Activated CD4-positive, alpha-beta T cell treated with anti-CD3 and anti-CD28 coated beads, Interleukin-2, amount 50 U/mL, for 48 hours (primary cell): ENCODE measurements at regions not wholly inside any gene's neighbourhood (a gene's known extent, or its start where the extent isn't known, plus 50 kb on each side); places are given as distances from the start of the nearest gene placed in this dataset.
"Not testable (repeated sequence)": the region's sequence is repeated elsewhere in the genome, so short reads cannot be mapped to it uniquely, and the experiment has no call there.

Source experiments
- DNase-seq, 2 experiments: peaks; one replicate each; pipeline ENCODE4 v3.0.0-alpha.2; 2020

- DNase-seq, result no peak
These were observed 296.1 kb downstream of the RPLP1 start for GRCh38 chr15:69748576-69749185.

GRCh38 chr15:69749274-69749673 is 296.7 kb downstream of the RPLP1 start:
- no peak for DNase-seq

- DNase-seq, result no peak
These were observed 297.2 kb downstream of the RPLP1 start for GRCh38 chr15:69749797-69750196.

- DNase-seq, result no peak
These were observed 297.6 kb downstream of the RPLP1 start for GRCh38 chr15:69750253-69750652.

DNA sequence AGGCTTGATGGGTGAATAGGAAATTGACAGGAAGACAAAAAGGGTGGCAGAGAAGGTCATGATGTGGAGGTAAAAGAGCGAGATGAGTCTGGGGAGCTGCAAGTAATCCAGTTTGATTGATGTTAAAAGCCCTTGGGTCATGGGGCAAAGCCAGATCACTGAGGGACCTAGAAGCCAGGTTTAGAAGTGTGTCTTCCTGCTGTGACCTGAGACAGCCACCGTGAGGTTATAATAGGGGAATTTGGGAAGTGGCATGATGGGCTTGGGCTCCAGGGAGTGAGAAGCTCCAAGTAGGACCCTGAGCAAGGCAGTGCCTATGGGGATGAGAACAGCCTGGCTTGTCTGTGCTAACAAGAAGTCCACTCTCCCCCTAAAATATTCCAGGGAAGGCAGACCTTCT is 298.5 kb downstream of the RPLP1 start:
- no peak for DNase-seq

- no peak for DNase-seq
These were observed 298.9 kb downstream of the RPLP1 start for GRCh38 chr15:69751566-69751965.

DNA sequence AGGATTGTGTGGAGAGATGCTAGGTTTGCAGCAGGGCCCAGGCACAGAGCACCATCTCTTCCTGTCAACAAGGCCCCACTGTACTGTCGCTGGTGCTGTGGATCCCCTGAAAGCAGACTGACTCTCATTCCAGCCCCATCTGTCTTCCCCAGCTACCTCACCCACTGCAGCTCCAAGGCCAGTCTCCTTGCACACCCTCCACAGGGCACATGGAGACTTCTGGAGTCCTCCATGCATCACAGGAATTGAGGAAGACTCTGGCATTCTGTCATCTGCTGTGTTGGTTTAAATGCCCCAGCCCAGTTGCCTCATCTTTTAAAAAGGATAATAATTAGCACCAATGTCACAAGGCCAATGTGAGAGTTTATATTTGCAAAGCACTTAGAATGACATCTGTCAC is 301.2 kb downstream of the RPLP1 start:
- DNase-seq, result no peak

- no peak for DNase-seq
These were observed 301.7 kb downstream of the RPLP1 start for GRCh38 chr15:69754313-69754712.

DNA sequence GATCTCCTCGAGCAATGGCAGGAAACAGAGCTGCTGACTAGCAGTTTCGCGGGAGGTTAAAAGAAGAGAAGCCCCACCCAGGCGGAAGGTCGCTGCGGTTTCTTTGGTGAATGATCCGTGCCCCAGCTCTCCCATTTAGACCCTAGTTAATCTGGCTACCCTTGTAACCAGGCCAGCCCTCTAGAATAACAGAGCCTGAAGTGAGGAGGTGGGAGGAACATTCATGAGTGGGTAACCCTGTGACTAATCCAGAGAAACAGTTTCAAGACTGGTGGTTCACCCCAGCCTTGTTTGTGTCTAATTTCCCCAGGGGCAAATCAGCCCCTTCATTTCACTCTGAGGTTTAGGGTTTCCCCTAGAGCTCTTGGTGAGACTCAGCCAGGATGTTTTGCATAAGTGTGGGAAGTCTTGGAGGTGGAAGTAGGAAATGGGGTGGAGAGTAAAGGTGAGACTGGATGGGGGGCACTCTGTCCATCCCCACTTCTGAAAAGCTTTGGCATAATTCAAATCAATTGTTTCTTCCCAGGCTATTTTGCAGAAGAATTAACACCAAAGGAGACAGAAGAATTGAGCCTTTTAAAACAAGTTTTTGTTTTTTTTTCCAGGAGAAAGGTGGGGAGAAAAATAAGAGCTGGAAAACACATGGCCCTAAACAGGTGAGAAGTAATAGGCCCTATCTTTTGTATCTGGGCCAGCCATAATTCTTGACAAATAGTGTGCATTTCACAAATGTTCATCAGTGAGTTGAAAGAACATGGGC is 303.1 kb downstream of the RPLP1 start:
- peak; percentile 78 to 87 for DNase-seq

DNA sequence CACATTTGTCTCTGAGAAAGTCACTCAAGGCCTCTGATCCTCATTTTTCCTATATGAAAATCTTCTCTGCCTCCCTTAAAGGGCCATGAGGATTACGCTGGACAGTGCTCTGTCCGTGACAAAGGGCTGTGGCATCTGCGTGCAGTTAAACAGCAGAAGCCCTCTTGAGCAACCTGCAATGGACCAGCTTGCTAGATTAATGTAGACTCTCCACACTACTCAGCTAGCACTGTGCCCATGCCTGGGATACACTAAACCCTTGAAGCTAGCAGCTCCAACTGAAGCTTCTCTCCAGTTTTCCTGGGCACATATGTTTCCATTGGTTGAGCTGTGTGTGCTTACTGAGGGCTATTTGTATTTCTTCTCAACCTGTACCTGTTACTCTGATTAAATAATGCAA is 303.8 kb downstream of the RPLP1 start:
- DNase-seq, result no peak

DNA sequence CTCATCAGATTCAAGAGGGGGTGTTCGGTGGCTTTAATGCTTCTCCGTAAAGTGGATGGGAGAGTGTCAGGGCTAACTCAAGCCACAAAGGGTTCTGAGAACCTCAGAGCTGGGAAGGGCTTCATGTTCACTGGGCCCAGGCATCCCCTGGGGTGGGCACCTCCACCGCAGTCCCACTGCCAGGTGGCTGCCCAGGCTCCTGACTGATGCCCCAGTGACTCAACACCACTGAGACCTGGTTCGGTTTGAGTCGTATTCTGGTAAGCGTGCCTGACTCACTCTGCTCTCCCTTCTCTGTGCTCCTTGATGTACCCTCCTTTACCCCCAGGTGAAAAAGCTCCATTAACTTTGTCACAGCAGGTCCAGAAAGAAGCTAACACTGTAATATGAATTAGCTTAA is 304.6 kb downstream of the RPLP1 start:
- DNase-seq, result peak; percentile 72 to 81

GRCh38 chr15:69758291-69758771 is 305.7 kb downstream of the RPLP1 start:
- no peak for DNase-seq

GRCh38 chr15:69758810-69759790 is 306.5 kb downstream of the RPLP1 start:
- peak; percentile 83 to 88 for DNase-seq

DNA sequence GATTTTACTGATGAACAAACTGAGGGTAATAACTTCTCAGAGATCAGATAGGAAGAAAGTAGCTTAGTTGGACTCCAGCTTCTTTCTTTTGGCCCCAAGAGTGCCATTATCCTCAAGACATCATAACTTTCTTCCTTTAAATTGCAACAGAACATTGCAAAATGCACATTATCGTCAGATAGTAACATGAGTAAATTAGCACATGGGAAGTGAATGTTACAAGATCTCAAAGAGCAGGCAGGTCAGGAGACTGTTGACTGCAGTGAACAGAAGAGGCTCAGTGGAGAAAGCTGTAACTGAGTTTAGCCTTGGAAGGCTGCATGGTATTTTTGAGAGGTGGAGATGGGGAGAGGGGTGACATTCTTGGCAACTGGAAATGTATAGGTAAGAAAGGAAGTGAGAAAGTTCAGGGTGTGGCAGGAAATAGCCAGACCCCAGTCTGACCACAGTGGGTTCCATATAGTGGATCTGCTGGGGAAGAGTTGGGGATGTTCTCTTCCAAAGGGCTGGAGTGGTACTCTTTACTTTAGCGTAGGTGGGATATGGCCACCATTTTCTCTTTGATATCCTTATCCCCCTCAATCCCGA is 307.7 kb downstream of the RPLP1 start:
- DNase-seq, result no peak

DNA sequence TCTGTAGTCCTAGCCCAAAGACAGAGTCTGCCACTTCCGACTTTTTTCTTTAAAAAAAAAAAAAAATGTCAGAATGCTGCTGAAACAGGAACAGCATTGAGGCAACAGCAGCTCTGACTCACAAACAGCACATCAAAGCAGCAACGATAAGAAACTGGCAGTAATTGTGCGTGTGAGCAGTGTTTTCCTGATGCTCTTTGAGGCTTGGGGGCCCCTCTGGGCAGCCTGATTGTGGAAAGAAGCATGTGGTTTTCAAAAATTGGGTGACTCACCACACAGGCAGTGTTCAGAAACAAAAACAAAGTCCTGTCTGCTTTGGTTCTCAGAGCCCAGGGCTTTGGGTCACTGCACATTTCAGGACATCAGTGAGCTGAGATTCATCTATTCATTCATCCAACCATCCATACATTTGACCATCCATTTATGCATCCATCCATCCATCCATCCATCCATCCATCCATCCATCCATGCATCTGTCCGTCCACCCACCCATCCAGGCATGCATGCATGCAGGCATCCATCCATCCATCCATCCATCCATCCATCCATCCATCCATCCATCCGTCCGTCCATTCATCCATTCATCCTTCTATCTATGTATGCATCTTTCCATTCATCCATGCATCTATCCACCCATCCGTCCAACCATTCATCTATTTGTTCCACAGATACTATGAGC is 308.4 kb downstream of the RPLP1 start:
- peak; percentile 72 to 80 for DNase-seq

GRCh38 chr15:69762373-69763148 is 309.9 kb downstream of the RPLP1 start:
- DNase-seq, result no peak

GRCh38 chr15:69763831-69764230 is 311.2 kb downstream of the RPLP1 start:
- no peak for DNase-seq

DNA sequence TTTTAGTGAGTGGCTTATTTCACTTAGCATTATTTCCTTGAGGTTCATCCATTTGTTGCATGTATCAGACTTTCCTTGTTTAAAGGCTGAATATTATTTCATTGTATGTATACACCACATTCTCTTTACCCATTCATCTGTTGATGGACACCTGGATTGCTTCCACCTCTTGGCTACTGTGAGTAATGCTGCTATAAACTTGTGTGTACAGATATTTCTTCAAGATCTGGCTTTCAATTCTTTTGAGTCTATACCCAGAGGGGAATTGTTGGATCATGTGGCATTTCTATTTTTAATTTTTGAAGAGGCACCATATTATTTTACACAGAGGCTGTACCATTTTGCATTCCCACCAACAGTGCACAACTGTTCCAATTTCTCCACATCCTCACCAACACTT is 313.5 kb downstream of the RPLP1 start:
- no peak for DNase-seq

DNA sequence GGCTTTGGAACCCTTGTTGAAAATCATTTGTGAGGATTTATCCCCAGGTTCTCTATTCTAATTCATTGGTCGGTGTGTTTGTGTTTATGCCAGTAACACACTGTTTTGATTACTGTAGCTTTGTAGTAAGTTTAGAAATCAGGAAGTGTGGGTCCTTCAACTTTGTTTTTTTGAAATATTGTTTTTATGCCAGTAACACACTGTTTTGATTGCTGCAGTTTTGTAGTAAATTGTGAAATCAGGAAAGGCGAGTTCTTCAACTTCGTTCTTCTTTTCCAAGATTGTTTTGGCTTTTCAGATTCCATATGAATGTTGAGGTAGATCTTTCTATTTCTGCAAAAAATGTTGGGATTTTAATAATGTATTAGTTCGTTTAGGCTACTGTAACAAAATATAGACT is 314.6 kb downstream of the RPLP1 start:
- no peak for DNase-seq

- DNase-seq, result not testable (repeated sequence)
These were observed 316.7 kb downstream of the RPLP1 start for GRCh38 chr15:69769336-69769735.

- DNase-seq, result not testable (repeated sequence)
These were observed 321.6 kb downstream of the RPLP1 start for GRCh38 chr15:69774258-69774657.
